ENCODE measurements at regions not wholly inside any gene's neighbourhood (a gene's known extent, or its start where the extent isn't known, plus 50 kb on each side); places are given as distances from the start of the nearest gene placed in this dataset.

DNA sequence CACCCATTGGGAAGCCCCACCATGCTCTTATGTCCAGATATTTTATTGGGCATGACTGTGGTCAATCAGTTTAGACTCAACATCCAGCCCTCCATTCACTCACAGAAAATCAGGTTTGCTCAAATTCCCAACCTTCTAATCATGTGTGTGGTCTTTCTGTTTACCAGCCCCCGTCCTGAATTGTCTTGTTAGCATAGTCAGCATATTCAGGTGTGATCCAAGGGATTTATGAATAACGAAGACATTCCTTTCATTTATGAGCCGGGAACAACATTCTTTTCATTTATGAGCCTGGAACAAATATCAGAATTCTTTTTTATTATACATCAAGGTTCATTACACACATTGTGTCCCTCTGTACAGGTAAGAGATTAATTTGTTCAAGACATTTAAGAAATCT, 376.3 kb upstream of the POM121L12 start:
- TF ChIP-seq POLR2A (IDR thresholded peaks at IDR 0.05) (no peak), CTCF (IDR thresholded peaks at IDR 0.05) (no peak), POLR2AphosphoS5 (IDR thresholded peaks at IDR 0.05) (no peak)

Data from breast epithelium (tissue), 3 donors.